Smooth muscle cell (in vitro differentiated cells): ENCODE measurements at regions not wholly inside any gene's neighbourhood (a gene's known extent, or its start where the extent isn't known, plus 50 kb on each side); places are given as distances from the start of the nearest gene placed in this dataset. TPM values are rescaled to one million over a fixed set of nuclear protein-coding genes. Genes with fewer than 3 reads are reported as not detected.

Source experiments
- DNase-seq: peaks from one replicate; lab custom pipeline; 2025; ENCODE audit not compliant: unreplicated experiment; lab: John Stamatoyannopoulos, UW
- H2AFZ ChIP-seq: fragments of 200-600 bp; sonication (generic); 2 replicates; pipeline ENCODE4 v1.6.0; 2016; ENCODE audit warnings: antibody characterized with exemption, low read depth, mild to moderate bottlenecking
- H3F3A ChIP-seq: fragments of 200-600 bp; sonication (generic); 2 replicates; pipeline ENCODE4 v1.6.0; 2017; ENCODE audit warnings: antibody characterized with exemption, low read depth
- H3K27ac ChIP-seq: fragments of 200-600 bp; sonication (generic); 2 replicates; pipeline ENCODE4 v1.5.1; 2016; ENCODE audit warnings: low read depth, mild to moderate bottlenecking
- H3K27me3 ChIP-seq: fragments of 200-600 bp; sonication (generic); 2 replicates; pipeline ENCODE4 v1.6.1; 2016; ENCODE audit warnings: low read depth, mild to moderate bottlenecking
- H3K36me3 ChIP-seq: fragments of 200-600 bp; sonication (generic); 2 replicates; pipeline ENCODE4 v1.5.1; 2016; ENCODE audit warnings: low read depth
- H3K4me1 ChIP-seq: fragments of 200-600 bp; sonication (generic); 2 replicates; pipeline ENCODE4 v1.5.1; 2016; ENCODE audit warnings: low read depth
- H3K4me2 ChIP-seq: fragments of 200-600 bp; sonication (generic); 2 replicates; pipeline ENCODE4 v1.6.0; 2016; ENCODE audit warnings: mild to moderate bottlenecking
- H3K4me3 ChIP-seq: fragments of 200-600 bp; sonication (generic); 2 replicates; pipeline ENCODE4 v1.5.1; 2016; ENCODE audit warnings: mild to moderate bottlenecking
- H3K79me2 ChIP-seq: fragments of 200-600 bp; sonication (generic); 2 replicates; pipeline ENCODE4 v1.6.0; 2016; ENCODE audit warnings: low read depth, mild to moderate bottlenecking
- H3K9ac ChIP-seq: fragments of 200-600 bp; sonication (generic); 2 replicates; pipeline ENCODE4 v1.6.0; 2016; ENCODE audit warnings: low read depth
- H3K9me3 ChIP-seq: fragments of 200-600 bp; sonication (generic); replicated peaks from 2 replicates; pipeline ENCODE4 v1.5.1; 2016; ENCODE audit warnings: low read depth
- H4K20me1 ChIP-seq: fragments of 200-600 bp; sonication (generic); 2 replicates; pipeline ENCODE4 v1.6.0; 2016; ENCODE audit warnings: low read depth
- CTCF ChIP-seq: fragments of 200-600 bp; sonication (generic); IDR thresholded peaks from 2 replicates; pipeline ENCODE4 v1.5.1; 2017; ENCODE audit warnings: borderline replicate concordance, mild to moderate bottlenecking, antibody characterized with exemption; ENCODE audit not compliant: insufficient read depth, poor library complexity, severe bottlenecking
- WGBS: methylation state at CpG from one replicate; pipeline ENCODE4 v1.1.7; 2016; ENCODE audit warnings: low lambda C conversion rate; 5-methylcytosine and 5-hydroxymethylcytosine counted together
- small RNA-seq: library from RNA; depleted of rRNA; stranded (forward); fragments of <200 nt; gene quantifications from one replicate; pipeline ENCODE3, GENCODE V24; 2014

GRCh38 chrX:76029385-76029784, 143.5 kb upstream of the PBDC1 start:
- no peaks in the 10 kb centered on the region for H3K4me1 ChIP-seq
- no peak overlapping the region for H3K9ac ChIP-seq
- no peaks in the 10 kb centered on the region for H3K36me3 ChIP-seq
- H3K4me2 ChIP-seq, result no peak overlapping the region
- no peaks in the 10 kb centered on the region for H4K20me1 ChIP-seq
- H3K4me3 ChIP-seq, result no peak overlapping the region
- no peak overlapping the region for H3K27ac ChIP-seq
- 88% methylated on average over 25 of the region's 27 CpGs for WGBS
- H3F3A ChIP-seq, result no peaks in the 10 kb centered on the region
- no peak for DNase-seq
- TF ChIP-seq CTCF, result no peak
- H3K79me2 ChIP-seq, result no peaks in the 10 kb centered on the region
- H2AFZ ChIP-seq, result no peak overlapping the region
- H3K9me3 ChIP-seq, result no peaks in the 10 kb centered on the region
- no peaks in the 10 kb centered on the region for H3K27me3 ChIP-seq

- 32% methylated on average over 1 of the region's 1 CpG for WGBS
- Histone ChIP-seq H3K4me3 (no peak overlapping the region), H3K27me3 (no peaks in the 10 kb centered on the region), H3K9ac (no peak overlapping the region), H4K20me1 (no peaks in the 10 kb centered on the region), H3K27ac (no peak overlapping the region), H3K4me1 (no peaks in the 10 kb centered on the region), H3K79me2 (no peaks in the 10 kb centered on the region), H3K36me3 (no peaks in the 10 kb centered on the region), H3K4me2 (no peak overlapping the region), H3F3A (no peaks in the 10 kb centered on the region), H3K9me3 (peaks cover 10% of the 10 kb centered on the region), H2AFZ (no peak overlapping the region)
- no peak for TF ChIP-seq CTCF
- no peak for DNase-seq
These were observed 108.0 kb upstream of the PBDC1 start for GRCh38 chrX:76064825-76065224.

GRCh38 chrX:76076124-76076523, 96.7 kb upstream of the PBDC1 start:
- Histone ChIP-seq H4K20me1 (no peaks in the 10 kb centered on the region), H3K9ac (no peak overlapping the region), H2AFZ (no peak overlapping the region), H3K36me3 (no peaks in the 10 kb centered on the region), H3K79me2 (no peaks in the 10 kb centered on the region), H3K4me3 (no peak overlapping the region), H3K27me3 (no peaks in the 10 kb centered on the region), H3K27ac (no peak overlapping the region), H3K9me3 (no peaks in the 10 kb centered on the region), H3K4me2 (no peak overlapping the region), H3K4me1 (no peaks in the 10 kb centered on the region), H3F3A (no peaks in the 10 kb centered on the region)
- DNase-seq, result no peak
- TF ChIP-seq CTCF, result no peak

- H3K27ac ChIP-seq, result no peak overlapping the region
- H3K9me3 ChIP-seq, result no peaks in the 10 kb centered on the region
- H3K4me1 ChIP-seq, result no peaks in the 10 kb centered on the region
- no peaks in the 10 kb centered on the region for H3K27me3 ChIP-seq
- TF ChIP-seq CTCF, result peak; percentile 35
- H3K9ac ChIP-seq, result no peak overlapping the region
- H4K20me1 ChIP-seq, result no peaks in the 10 kb centered on the region
- no peaks in the 10 kb centered on the region for H3K79me2 ChIP-seq
- 30% methylated on average over 3 of the region's 4 CpGs for WGBS
- DNase-seq, result no peak
- no peaks in the 10 kb centered on the region for H3F3A ChIP-seq
- H3K4me2 ChIP-seq, result peak overlapping the region; percentile 43
- no peak overlapping the region for H2AFZ ChIP-seq
- no peaks in the 10 kb centered on the region for H3K36me3 ChIP-seq
- H3K4me3 ChIP-seq, result no peak overlapping the region
These were observed 63.2 kb upstream of the PBDC1 start for GRCh38 chrX:76109654-76110053.

Small RNA genes lying in the stretch of these regions (small RNA-seq; reads per million reads assigned to genes)
- not detected for gene AL451105.1
